Tibial nerve (tissue), 4 donors: ENCODE measurements at regions not wholly inside any gene's neighbourhood (a gene's known extent, or its start where the extent isn't known, plus 50 kb on each side); places are given as distances from the start of the nearest gene placed in this dataset.

Experiments used
- DNase-seq, 2 donors: peaks; one replicate each; pipeline ENCODE4 v3.0.0-alpha.2; 2019; ENCODE audit warnings: low spot score in 2 of 2
- H3K27ac ChIP-seq, 4 donors: fragments of 200-600 bp; sonication (generic) in 3 of 4; one replicate each; pipeline ENCODE4 v1.5.1; 2017 to 2019; ENCODE audit warnings: mild to moderate bottlenecking in 1 of 4
- H3K27me3 ChIP-seq, 2 donors: fragments of 200-600 bp; sonication (generic) in 1 of 2; one replicate each; pipeline versions ENCODE4 v1.5.1 to v1.6.0; 2017 to 2019
- H3K36me3 ChIP-seq, 3 donors: fragments of 200-600 bp; sonication (generic); one replicate each; pipeline ENCODE4 v1.5.1; 2018 to 2019
- H3K4me1 ChIP-seq, 4 donors: fragments of 200-600 bp; sonication (generic) in 3 of 4; one replicate each; pipeline ENCODE4 v1.5.1; 2017 to 2019
- H3K4me3 ChIP-seq, 4 donors: fragments of 200-600 bp; sonication (generic) in 3 of 4; one replicate each; pipeline ENCODE4 v1.5.1; 2017 to 2019; ENCODE audit warnings: mild to moderate bottlenecking in 1 of 4, moderate library complexity in 1 of 4
- H3K9me3 ChIP-seq, 4 donors: fragments of 200-600 bp; sonication (generic) in 3 of 4; one replicate each; pipeline ENCODE4 v1.5.1; 2017 to 2019
- CTCF ChIP-seq, 5 experiments: fragments of 200-600 bp in 3 of 5; fragments of 450-650 bp in 2 of 5; sonication (generic) in 3 of 5; IDR thresholded peaks; one replicate each; pipeline ENCODE4 v1.5.1; 2016 to 2019; ENCODE audit warnings: antibody characterized with exemption in 5 of 5, mild to moderate bottlenecking in 3 of 5, moderate library complexity in 2 of 5
- EP300 ChIP-seq, 2 donors: sonication (generic); formaldehyde crosslinking; IDR thresholded peaks; one replicate each; pipeline ENCODE4 v1.6.1; 2017; ENCODE audit warnings: antibody characterized with exemption in 2 of 2, mild to moderate bottlenecking in 1 of 2
- POLR2A ChIP-seq, 2 donors: fragments of 450-650 bp; IDR thresholded peaks; one replicate each; pipeline ENCODE4 v1.6.1; 2017; ENCODE audit warnings: antibody characterized with exemption in 2 of 2, mild to moderate bottlenecking in 2 of 2, moderate library complexity in 2 of 2
- WGBS, 2 donors: methylation state at CpG; one replicate each; pipeline ENCODE4 v1.1.5; 2018; 5-methylcytosine and 5-hydroxymethylcytosine counted together

- TF ChIP-seq CTCF (IDR thresholded peaks at IDR 0.05) (no peak), POLR2A (IDR thresholded peaks at IDR 0.05) (no peak), EP300 (IDR thresholded peaks at IDR 0.05) (no peak)
- no peak overlapping the region for H3K27ac ChIP-seq
- DNase-seq, result no peak
- no peak overlapping the region for H3K4me3 ChIP-seq
- H3K9me3 ChIP-seq, result peaks cover 0 to 3% (median 0%) of the 10 kb centered on the region in 4 donors
- no peaks in the 10 kb centered on the region for H3K27me3 ChIP-seq
- H3K36me3 ChIP-seq, result no peaks in the 10 kb centered on the region
- WGBS, 2 donors, result 62 to 70% methylated on average over 2 of the region's 2 CpGs
- no peaks in the 10 kb centered on the region for H3K4me1 ChIP-seq
Observed at GRCh38 chr3:152976239-152976638, 141.3 kb downstream of the P2RY1 start.

GRCh38 chr3:152977366-152977765 is 142.4 kb downstream of the P2RY1 start:
- Histone ChIP-seq H3K4me3 (no peak overlapping the region), H3K4me1 (no peaks in the 10 kb centered on the region), H3K27me3 (no peaks in the 10 kb centered on the region), H3K9me3 (peaks cover 0 to 3% (median 0%) of the 10 kb centered on the region in 4 donors), H3K27ac (no peak overlapping the region), H3K36me3 (no peaks in the 10 kb centered on the region)
- WGBS, 2 donors, result 85 to 91% methylated on average over 3 of the region's 3 CpGs
- DNase-seq, result no peak
- TF ChIP-seq POLR2A (IDR thresholded peaks at IDR 0.05) (no peak), CTCF (IDR thresholded peaks at IDR 0.05) (no peak), EP300 (IDR thresholded peaks at IDR 0.05) (no peak)

- TF ChIP-seq CTCF (IDR thresholded peaks at IDR 0.05), result no peak
- TF ChIP-seq POLR2A (IDR thresholded peaks at IDR 0.05), result no peak
- TF ChIP-seq EP300 (IDR thresholded peaks at IDR 0.05), result no peak
- Histone ChIP-seq H3K4me3 (no peak overlapping the region), H3K27ac (no peak overlapping the region), H3K36me3 (no peaks in the 10 kb centered on the region), H3K27me3 (no peaks in the 10 kb centered on the region), H3K9me3 (peaks cover 0 to 3% (median 0%) of the 10 kb centered on the region in 4 donors), H3K4me1 (no peaks in the 10 kb centered on the region)
- 70 to 81% methylated on average over 1 of the region's 1 CpG for WGBS, 2 donors
- no peak for DNase-seq
Observed at GRCh38 chr3:152978152-152978551, 143.2 kb downstream of the P2RY1 start.

GRCh38 chr3:152997526-152997925 is 162.6 kb downstream of the P2RY1 start:
- Histone ChIP-seq H3K36me3 (no peaks in the 10 kb centered on the region), H3K27me3 (no peaks in the 10 kb centered on the region), H3K27ac (no peak overlapping the region), H3K4me3 (no peak overlapping the region), H3K4me1 (no peaks in the 10 kb centered on the region), H3K9me3 (no peaks in the 10 kb centered on the region)
- TF ChIP-seq POLR2A (IDR thresholded peaks at IDR 0.05), result no peak
- TF ChIP-seq EP300 (IDR thresholded peaks at IDR 0.05), result no peak
- TF ChIP-seq CTCF (IDR thresholded peaks at IDR 0.05), result no peak
- WGBS, 2 donors, result 56 to 64% methylated on average over 2 of the region's 2 CpGs
- DNase-seq, result no peak

GRCh38 chr3:152998591-152998990 is 163.4 kb upstream of the RAP2B start:
- no peak for DNase-seq
- Histone ChIP-seq H3K4me3 (no peak overlapping the region), H3K36me3 (no peaks in the 10 kb centered on the region), H3K27me3 (no peaks in the 10 kb centered on the region), H3K4me1 (no peaks in the 10 kb centered on the region), H3K27ac (no peak overlapping the region), H3K9me3 (no peaks in the 10 kb centered on the region)
- no peak for TF ChIP-seq EP300 (IDR thresholded peaks at IDR 0.05)
- TF ChIP-seq CTCF (IDR thresholded peaks at IDR 0.05), result no peak
- no peak for TF ChIP-seq POLR2A (IDR thresholded peaks at IDR 0.05)
- WGBS, 2 donors, result 82 to 83% methylated on average over 4 of the region's 4 CpGs
